OCI-LY7 (cell line): ENCODE measurements at regions not wholly inside any gene's neighbourhood (a gene's known extent, or its start where the extent isn't known, plus 50 kb on each side); places are given as distances from the start of the nearest gene placed in this dataset.
"Not testable (repeated sequence)": the region's sequence is repeated elsewhere in the genome, so short reads cannot be mapped to it uniquely, and the experiment has no call there.

Source experiments
- BruUV-seq: library from RNA; stranded (reverse); fragments of 400-500 nt; replicated peaks from 2 replicates; lab custom pipeline; 2021; lab: Mats Ljungman, UMichigan
- CTCF ChIA-PET: fragments of 300-600 bp; sonication (Branson Sonifier 250); formaldehyde crosslinking; loops from one replicate; lab custom pipeline; 2022; ENCODE audit warnings: antibody characterized with exemption; ENCODE audit not compliant: unreplicated experiment; lab: Charles Lee
- POLR2A ChIA-PET: fragments of 300-600 bp; sonication (Branson Sonifier 250); formaldehyde crosslinking; loops from one replicate; lab custom pipeline; 2022; ENCODE audit warnings: antibody characterized with exemption; lab: Charles Lee
- DNase-seq: peaks from one replicate; pipeline ENCODE4 v3.0.0-alpha.2; 2015; ENCODE audit warnings: low spot score
- H2AFZ ChIP-seq: fragments of 200-600 bp; sonication (generic), shearing (Covaris generic); 2 replicates; pipeline ENCODE4 v1.6.1; 2014; ENCODE audit warnings: mild to moderate bottlenecking, antibody characterized with exemption, low read length, moderate library complexity
- H3K27ac ChIP-seq: fragments of 200-600 bp; sonication (generic); 2 replicates; pipeline ENCODE4 v1.5.1; 2014; ENCODE audit warnings: mixed run types, low read depth, mild to moderate bottlenecking, moderate library complexity, low read length, inconsistent platforms; ENCODE audit not compliant: poor library complexity, severe bottlenecking
- H3K36me3 ChIP-seq: fragments of 200-600 bp; sonication (generic); 2 replicates; pipeline ENCODE4 v1.6.1; 2014; ENCODE audit warnings: mild to moderate bottlenecking, antibody characterized with exemption, low read length, moderate library complexity, mixed read lengths; ENCODE audit not compliant: insufficient read depth
- H3K4me1 ChIP-seq: fragments of 200-600 bp; sonication (generic); 2 replicates; pipeline ENCODE4 v1.5.1; 2014; ENCODE audit warnings: mild to moderate bottlenecking, low read length; ENCODE audit not compliant: insufficient read depth, poor library complexity, severe bottlenecking
- H3K4me2 ChIP-seq: fragments of 200-600 bp; sonication (generic); 2 replicates; pipeline ENCODE4 v1.6.1; 2014; ENCODE audit warnings: mild to moderate bottlenecking, low read length
- H3K4me3 ChIP-seq: fragments of 200-600 bp; sonication (generic); 2 replicates; pipeline ENCODE4 v1.5.1; 2014; ENCODE audit warnings: mild to moderate bottlenecking, low read depth, low read length; ENCODE audit not compliant: poor library complexity, severe bottlenecking
- H3K79me2 ChIP-seq: fragments of 200-600 bp; sonication (generic); 2 replicates; pipeline ENCODE4 v1.6.1; 2016; ENCODE audit warnings: low read depth, mild to moderate bottlenecking, low read length, moderate library complexity, mixed read lengths; ENCODE audit not compliant: insufficient read depth
- H3K9me2 ChIP-seq: fragments of 200-600 bp; sonication (generic); 2 replicates; pipeline ENCODE4 v1.6.1; 2016; ENCODE audit warnings: mild to moderate bottlenecking, low read length, mixed read lengths; ENCODE audit not compliant: insufficient read depth
- H3K9me3 ChIP-seq: fragments of 200-600 bp; sonication (generic); 2 replicates; pipeline ENCODE4 v1.6.1; 2014; ENCODE audit warnings: mild to moderate bottlenecking, mixed run types, low read length, mixed read lengths
- H4K20me1 ChIP-seq: fragments of 200-600 bp; sonication (generic); 2 replicates; pipeline ENCODE4 v1.6.1; 2014; ENCODE audit warnings: mild to moderate bottlenecking, antibody characterized with exemption, low read length, moderate library complexity, mixed read lengths; ENCODE audit not compliant: insufficient read depth
- CTCF ChIP-seq: fragments of 200-600 bp; sonication (generic); conservative IDR thresholded peaks from 2 replicates; pipeline ENCODE4 v1.5.1; 2014; ENCODE audit warnings: mild to moderate bottlenecking, antibody characterized with exemption, low read length, moderate library complexity, mixed read lengths
- EZH2phosphoT487 ChIP-seq: fragments of 200-600 bp; sonication (generic); IDR thresholded peaks from 2 replicates; pipeline ENCODE4 v1.6.1; 2018; ENCODE audit warnings: low read depth, borderline replicate concordance, mild to moderate bottlenecking, mixed run types, antibody characterized with exemption, low read length, moderate library complexity, mixed read lengths
- intact Hi-C: fragments of 100-400 bp; cut with micrococcal nuclease; formaldehyde crosslinking; loops from one replicate; pipeline ENCODE4 v1.10.0; 2022; ENCODE audit not compliant: unreplicated experiment

GRCh38 chr14:29392287-29392686 lies 535.4 kb downstream of the PRKD1 start:
- H3K36me3 ChIP-seq: no peaks in the 10 kb centered on the region
- intact Hi-C loops: no loop called here
- no peak overlapping the region for H3K27ac ChIP-seq
- no TSS peak for BruUV-seq
- no peak overlapping the region for H3K4me2 ChIP-seq
- no peaks in the 10 kb centered on the region for H3K4me1 ChIP-seq
- TF ChIP-seq EZH2phosphoT487: no peak
- TF ChIP-seq CTCF: no peak
- no peak overlapping the region for H2AFZ ChIP-seq
- H3K9me3 ChIP-seq: peaks cover 7% of the 10 kb centered on the region; the same call in 1 of the 2 replicates
- DNase-seq: no peak
- ChIA-PET POLR2A (no interaction called here), CTCF (no interaction called here)
- no peak overlapping the region for H3K4me3 ChIP-seq
- no peaks in the 10 kb centered on the region for H4K20me1 ChIP-seq
- H3K79me2 ChIP-seq: no peaks in the 10 kb centered on the region
- no peaks in the 10 kb centered on the region for H3K9me2 ChIP-seq

GRCh38 chr14:29403091-29403490 lies 524.6 kb downstream of the PRKD1 start:
- intact Hi-C loops: no loop called here
- peaks cover 7% of the 10 kb centered on the region; the same call in 1 of the 2 replicates for H3K9me3 ChIP-seq
- no peak for DNase-seq
- TF ChIP-seq CTCF: no peak
- no peak for TF ChIP-seq EZH2phosphoT487
- no peaks in the 10 kb centered on the region for H4K20me1 ChIP-seq
- H3K27ac ChIP-seq: no peak overlapping the region
- POLR2A ChIA-PET: no interaction called here
- no peak overlapping the region for H3K4me2 ChIP-seq
- no peaks in the 10 kb centered on the region for H3K9me2 ChIP-seq
- no peaks in the 10 kb centered on the region for H3K36me3 ChIP-seq
- H3K79me2 ChIP-seq: no peaks in the 10 kb centered on the region
- CTCF ChIA-PET: no interaction called here
- no peaks in the 10 kb centered on the region for H3K4me1 ChIP-seq
- H2AFZ ChIP-seq: no peak overlapping the region
- no TSS peak for BruUV-seq
- no peak overlapping the region for H3K4me3 ChIP-seq

- H3K4me1 ChIP-seq: no peaks in the 10 kb centered on the region
- no peaks in the 10 kb centered on the region for H4K20me1 ChIP-seq
- no peak overlapping the region for H3K4me2 ChIP-seq
- ChIA-PET CTCF (no interaction called here), POLR2A (no interaction called here)
- H3K4me3 ChIP-seq: no peak overlapping the region
- DNase-seq: no peak
- no TSS peak for BruUV-seq
- no peak overlapping the region for H3K27ac ChIP-seq
- TF ChIP-seq EZH2phosphoT487 (no peak), CTCF (no peak)
- no peaks in the 10 kb centered on the region for H3K36me3 ChIP-seq
- intact Hi-C loops: no loop called here
- H3K79me2 ChIP-seq: no peaks in the 10 kb centered on the region
- no peaks in the 10 kb centered on the region for H3K9me2 ChIP-seq
- H3K9me3 ChIP-seq: peaks cover 7% of the 10 kb centered on the region; the same call in 1 of the 2 replicates
- no peak overlapping the region for H2AFZ ChIP-seq
These were observed 517.1 kb downstream of the PRKD1 start for GRCh38 chr14:29410581-29410980.

- BruUV-seq, H3K9me3 ChIP-seq, H3K4me3 ChIP-seq, DNase-seq, H4K20me1 ChIP-seq, intact Hi-C loops, H3K9me2 ChIP-seq, H3K4me2 ChIP-seq, POLR2A ChIA-PET, H3K79me2 ChIP-seq, H2AFZ ChIP-seq, H3K4me1 ChIP-seq, H3K36me3 ChIP-seq, CTCF ChIA-PET, H3K27ac ChIP-seq: not testable (repeated sequence)
These were observed 512.7 kb downstream of the PRKD1 start for GRCh38 chr14:29414931-29415330.
